HG03064 (cell line): ENCODE measurements at regions not wholly inside any gene's neighbourhood (a gene's known extent, or its start where the extent isn't known, plus 50 kb on each side); places are given as distances from the start of the nearest gene placed in this dataset.

ENCODE experiments used
- ATAC-seq: cut with Tn5 transposase; IDR thresholded peaks from one replicate; pipeline ENCODE4 v1.9.1; 2021; ENCODE audit warnings: low read depth; ENCODE audit not compliant: unreplicated experiment

DNA sequence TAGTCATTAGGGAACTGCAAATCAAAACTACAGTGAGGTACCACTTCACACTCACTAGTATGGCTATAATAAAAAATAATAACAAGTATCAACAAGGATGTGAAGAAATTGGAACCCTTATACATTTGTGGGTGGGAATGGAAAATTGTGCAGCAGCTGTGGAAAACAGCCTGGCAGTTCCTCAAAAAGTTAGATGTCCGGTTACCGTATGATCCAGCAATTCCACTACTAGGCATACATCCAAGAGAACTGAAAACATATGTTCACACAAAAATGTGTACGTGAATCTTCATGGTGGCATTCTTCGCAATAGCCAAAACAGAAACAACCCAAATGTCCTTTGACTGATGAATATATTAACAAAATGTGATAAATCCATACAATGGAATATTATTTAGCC lies 187.9 kb upstream of the LYSMD4 start:
- ATAC-seq, result no peak

DNA sequence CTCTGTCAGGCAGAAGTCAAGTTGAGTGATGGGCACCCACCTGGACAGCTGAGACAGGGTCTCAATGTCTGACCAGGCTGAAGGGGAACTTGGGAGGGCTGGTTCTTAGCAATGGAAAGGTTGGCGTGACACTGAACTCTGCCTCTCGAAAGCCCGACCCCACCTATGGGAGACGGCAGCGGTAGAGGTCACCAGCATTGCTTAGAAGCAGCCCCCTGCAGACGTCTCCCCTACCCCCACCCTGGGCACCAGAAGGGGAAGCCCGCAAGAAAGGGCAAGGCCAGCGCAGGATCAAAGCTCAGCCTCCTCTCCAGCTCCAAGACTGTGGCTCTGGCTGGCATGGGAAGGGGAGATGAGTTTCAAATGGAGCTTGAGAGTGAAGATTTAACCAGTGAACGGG lies 184.8 kb upstream of the LYSMD4 start:
- ATAC-seq, result no peak

DNA sequence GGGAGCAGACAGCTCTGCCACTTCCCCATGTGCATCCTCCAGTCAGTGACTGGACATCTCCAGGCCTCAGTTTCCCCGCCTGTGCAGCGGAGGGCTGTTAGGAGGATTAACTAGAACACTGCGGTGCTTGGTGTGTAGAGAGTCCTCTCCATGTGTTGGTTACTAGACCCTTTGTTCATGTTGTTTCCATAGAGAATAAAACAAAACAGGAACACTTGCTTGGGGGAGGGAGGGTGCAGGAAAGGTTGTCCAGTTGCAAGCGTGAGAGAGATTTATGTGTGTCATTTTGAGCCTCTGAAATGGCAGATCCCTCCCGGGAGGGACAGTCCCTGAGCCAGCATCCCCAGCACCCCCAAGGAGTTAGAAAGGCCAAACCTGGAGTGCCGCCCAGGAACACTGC lies 184.0 kb upstream of the LYSMD4 start:
- no peak for ATAC-seq

DNA sequence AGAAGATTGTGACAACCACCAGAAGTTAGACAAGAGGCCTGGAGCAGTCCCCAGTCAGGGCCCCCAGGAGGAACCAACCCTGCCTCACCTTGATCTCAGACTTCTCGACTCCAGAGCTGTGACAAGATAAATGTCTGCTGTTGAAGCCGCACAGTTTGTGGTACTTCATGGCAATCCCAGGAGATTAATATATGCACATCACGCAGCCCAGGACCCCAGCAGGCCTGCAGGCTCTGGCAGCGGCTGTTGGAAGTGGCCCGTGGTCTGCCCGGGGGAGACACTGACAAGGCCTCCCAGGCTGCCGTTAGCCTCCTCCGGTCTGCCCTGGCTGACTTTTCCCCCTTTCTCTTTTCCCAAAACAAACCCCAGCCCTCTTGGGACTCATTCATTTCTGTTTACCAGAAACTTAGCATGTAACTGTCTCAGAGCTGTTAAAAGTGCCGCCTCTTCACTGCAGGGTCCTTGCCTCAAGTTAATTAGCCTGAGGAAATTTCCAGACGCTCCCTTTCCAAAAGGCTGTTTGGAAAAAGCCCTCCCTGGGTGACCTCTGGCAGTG lies 183.5 kb upstream of the LYSMD4 start:
- ATAC-seq, result no peak

DNA sequence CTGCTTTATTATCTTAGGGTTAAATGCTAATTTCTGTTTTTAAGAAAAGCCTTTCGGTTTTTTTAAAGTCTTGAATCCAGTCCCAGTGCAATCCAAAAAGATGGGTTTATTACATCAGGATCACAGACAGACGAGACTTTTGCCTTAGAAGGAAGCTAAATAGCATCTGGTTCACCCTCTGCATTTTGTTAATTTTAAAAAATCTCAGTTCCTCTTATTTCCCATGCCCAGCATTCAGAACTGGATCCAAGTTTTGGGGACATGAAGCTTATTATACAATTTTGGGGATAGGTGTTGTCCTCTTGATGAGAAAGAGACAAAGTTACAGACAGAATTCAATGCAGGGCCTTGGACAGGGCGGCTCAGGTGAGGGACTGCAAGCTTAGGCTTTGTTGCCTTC lies 181.5 kb upstream of the LYSMD4 start:
- no peak for ATAC-seq

DNA sequence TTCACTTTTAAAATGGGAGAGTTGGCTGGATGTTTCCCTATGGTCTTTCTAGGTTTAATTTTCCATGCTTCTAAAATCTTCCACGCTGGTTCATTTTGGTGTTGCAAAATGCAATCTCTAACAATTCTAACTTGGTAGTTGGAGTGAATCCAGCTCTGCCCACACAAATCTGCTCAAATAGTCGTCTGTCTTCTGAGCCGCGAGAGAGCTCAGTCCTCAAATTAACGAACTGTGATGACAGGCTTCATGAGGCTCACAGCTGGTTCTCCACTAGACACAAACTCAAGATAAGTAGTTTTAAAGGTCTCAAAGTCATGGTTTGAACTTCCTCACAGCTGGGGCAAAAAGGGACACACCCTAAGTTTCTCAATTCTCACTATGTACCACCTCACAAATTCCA lies 178.6 kb upstream of the LYSMD4 start:
- ATAC-seq, result no peak

DNA sequence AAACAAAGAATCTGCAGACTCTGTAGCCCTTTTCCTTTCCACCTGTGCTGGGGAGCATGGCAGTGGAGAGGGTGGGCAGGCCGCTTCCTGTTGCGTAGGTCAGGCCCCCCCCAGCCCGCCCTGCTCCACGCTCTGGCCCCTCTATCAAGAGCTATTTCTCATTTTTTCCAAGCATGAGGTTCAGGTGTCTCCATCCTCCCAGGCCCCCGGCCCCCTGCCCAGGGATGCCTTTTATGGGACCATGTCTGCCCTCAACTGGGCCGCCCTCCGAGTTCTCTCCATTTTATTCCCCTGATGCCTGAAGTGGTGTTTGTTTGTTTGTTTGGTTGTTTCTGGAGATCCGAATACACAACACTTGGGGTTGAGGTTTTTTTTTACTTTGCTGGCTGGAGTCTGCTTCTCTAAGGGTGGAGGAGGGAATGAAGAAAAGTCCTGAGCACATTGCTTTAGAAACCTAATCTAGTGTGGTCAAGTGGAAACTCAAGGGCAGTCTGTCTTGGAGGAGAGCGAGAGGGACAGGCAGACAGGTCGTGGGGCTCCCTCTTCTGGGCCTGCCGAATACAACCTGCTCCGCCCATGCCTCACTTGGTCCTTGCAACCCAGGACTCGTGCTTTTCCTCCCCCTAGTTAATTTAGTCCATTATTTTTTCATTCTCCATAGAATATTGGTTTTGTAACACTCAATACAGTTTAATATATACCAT lies 176.5 kb upstream of the LYSMD4 start:
- ATAC-seq, result no peak

DNA sequence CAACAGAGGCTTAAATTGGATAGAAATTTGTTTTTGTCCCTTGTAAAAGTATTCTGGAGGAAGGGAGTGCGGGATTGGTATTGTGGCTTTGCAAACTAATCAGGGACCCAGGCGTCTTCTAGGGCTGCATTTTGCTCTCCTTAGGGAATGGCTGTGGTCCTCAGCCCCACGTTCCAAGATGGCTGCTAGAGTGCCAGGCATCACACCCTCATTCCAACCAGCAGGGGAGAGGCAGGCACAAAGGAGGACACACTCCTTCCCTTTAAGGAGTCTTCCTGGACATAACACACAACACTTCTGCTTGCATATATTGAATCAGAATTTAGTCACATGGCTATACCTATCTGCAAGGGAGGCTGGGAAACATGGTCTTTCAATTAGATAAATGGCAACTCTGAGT lies 174.5 kb upstream of the LYSMD4 start:
- ATAC-seq, result no peak

DNA sequence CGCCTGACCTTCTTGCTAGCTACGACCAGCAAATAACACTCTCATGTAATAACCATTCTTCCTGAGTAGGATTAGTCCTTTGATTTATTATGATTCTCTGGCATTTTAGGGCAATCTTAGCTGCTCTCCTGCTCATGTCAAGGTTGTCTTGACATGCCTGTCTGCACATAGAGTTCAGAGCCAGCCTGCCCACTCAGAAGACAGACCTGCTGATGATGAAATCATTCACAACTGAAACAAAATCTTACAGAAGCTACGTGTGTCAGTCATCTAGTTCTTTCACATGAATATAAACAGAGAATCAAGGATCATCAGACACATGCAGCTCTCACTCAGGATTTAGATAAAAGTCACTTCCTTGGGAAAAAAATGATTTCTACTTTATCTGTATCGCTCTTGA lies 173.6 kb upstream of the LYSMD4 start:
- no peak for ATAC-seq

DNA sequence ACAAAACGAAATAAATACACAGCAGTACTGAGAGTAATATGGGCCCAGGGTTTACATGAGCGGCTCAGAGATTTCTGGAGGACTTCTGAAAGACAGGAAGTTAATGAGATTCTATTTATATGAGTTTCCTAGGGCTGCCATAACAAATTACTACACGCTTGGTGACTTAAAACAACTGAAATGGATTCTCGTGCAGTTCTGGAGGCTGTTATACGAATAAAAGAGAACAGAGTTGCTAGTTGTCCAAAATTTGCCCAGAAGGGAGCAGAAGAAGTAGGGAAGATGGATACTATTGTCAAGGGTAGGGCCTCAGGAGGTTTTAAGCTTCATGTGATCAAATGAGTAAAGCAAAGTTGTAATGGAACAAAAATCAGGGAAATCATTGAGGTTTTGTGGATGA lies 173.1 kb upstream of the LYSMD4 start:
- ATAC-seq, result no peak

DNA sequence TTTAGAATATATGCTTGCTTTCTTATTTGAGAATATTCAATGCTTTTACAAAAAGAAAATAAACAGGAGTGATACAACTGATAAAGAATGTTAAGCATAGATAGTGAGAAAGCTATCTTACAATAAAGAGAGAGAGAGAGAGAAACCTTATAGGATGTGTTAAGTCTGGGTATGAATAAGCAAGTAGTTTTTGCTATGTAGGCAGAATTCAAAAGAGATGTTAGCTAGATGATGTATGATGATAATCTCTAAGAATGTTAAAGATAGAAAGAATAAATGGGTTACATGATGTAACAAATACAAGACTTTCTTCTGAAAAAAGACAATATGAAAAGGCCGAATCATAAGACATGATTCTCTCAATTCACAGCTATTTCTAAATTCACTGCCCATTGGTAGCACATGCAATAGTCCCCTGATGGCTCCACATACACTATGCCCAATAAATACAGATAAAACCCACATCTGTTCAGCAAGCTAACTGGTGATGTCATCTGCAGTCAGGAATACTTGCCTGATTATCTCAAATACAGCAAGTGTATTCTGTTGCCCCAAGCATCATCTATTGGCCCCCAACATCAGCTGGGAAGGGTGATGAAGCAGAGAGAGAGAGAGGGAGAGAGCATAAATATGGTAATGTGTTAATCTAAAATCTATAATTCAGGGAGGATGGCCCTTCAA lies 169.2 kb upstream of the LYSMD4 start:
- ATAC-seq, result no peak

DNA sequence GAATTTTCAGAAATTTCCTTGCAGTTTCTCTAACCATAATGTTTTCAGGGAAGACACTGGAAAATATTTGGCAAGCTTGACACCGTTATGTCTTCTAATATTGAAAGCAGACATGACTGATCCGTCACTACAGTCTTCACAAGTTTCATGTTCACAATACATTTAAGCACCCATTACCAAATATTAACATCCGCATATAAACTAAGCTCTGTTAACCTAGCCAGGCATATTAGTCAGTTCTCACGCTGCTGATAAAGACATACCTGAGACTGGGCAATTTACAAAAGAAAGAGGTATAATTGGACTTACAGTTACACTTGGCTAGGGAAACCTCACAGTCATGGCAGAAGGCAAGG lies 162.7 kb upstream of the LYSMD4 start:
- peak; percentile 13 for ATAC-seq

DNA sequence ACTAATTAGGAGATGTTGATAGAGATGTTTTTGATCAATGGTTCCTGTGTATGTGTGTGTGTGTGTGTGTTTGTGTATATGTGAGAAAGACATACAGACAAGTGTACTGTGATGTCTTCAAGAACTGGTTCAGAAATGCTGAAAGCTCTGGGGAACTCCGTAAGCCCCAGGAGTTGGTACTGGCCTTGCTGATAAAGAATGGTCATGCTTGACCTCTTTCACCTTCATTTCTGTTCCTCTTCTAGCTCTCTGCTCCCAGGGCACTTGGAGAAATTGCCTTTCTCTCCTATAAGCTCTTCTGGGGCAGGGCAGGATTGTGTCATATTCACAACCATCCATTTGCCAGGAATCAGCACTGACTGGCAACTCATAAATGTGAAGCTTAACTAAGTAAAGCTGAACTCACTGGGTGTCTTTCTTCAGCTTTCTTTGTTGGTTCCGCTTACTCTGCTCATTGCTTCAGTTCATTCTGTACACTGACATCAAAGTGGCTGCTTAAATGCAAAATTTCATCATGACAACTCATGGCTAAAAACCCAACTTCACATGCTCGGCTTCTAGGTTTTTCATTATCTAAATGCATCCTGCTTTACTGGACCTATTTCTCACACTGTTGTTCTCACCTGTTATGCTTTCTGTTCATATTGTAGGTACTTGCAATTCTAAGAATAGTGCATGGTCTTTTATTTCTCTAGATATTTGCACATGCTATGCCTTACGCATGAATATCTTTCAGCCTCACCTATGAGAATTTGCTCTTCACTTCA lies 162.1 kb upstream of the LYSMD4 start:
- peak; percentile 56 for ATAC-seq

DNA sequence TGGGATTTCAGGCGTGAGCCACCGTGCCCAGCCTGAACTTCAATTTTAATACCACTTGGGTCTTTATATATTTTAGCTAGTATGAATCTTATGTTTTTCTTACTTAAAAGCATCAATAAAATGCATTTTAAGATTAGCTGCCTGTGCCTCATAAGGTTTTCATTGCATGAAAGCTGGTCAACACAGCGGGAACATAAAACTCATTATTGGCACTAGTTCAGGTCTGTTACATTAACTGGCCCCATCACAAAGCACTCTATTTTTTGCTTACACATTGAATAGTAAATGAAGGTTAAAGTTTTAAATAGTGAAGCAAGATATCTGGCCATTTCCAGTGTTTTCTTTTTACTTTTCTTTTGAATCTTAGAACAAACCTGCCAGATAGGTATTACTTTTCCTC lies 145.6 kb upstream of the LYSMD4 start:
- ATAC-seq, result no peak

DNA sequence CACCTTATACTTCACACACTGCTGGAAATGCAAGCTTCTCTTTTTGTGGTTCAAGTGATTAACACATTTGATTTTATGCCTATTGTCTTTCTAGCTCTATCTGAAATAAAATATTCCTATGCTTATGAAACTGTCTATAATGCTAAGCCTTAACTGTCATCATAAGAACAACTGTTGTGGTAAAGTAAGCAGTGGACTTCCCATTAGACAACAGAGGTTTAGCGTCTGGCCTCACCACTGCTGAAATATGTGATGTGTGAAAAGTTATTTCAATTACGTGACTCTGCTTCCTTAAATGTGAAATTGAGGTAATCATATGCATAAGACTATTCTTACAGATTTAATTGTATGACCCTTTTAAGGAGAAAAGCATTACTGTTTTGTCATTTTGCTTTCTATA lies 140.2 kb upstream of the LYSMD4 start:
- ATAC-seq, result no peak

DNA sequence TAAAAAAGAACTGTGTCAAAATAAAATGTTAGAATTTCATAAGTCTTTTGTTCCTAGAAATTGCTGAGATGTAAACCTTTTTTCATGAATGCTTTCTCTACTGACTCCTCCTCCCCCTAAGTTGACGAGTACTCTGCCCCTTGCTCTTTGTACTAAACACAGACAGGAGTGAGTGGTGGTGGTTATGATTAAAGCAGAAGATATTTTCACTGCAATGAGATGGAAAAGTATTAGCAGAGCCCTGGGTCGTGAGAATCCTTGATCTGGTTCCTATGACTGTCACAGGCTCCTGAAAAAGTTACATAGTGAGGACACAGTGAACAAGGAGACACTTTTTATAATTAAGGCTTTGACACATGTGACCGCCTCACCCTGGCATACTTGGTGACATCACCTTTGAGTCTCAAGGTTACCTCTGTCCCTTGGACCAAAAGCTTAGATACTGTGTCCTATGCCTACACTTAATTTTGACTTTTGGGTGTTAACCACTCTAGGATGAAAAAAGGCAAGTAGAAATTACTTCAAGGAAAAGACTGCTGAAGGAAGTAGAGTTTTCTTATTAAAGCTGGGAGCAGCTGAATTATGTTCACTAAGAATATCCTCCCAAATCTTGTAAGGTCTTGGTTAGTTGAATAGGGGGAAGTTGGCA lies 130.4 kb upstream of the LYSMD4 start:
- ATAC-seq, result no peak

DNA sequence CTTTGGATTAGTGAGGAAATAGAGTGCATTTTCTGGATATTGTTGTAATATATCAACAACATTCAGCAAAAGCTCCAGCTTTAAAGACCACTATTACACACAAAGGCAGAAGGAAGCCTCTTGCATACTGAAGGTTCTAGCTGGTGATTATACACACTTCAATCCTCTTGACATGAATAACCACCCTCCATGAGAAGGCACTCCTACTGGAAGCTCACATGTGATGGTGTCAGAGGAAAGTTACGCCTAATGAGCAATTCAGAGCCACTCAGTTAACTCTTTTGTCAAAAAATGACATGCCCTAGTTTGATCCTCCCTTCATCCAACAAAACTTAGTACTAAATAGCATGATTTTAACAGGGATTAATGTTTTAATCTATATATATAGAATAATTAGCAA lies 124.6 kb upstream of the LYSMD4 start:
- ATAC-seq, result no peak

DNA sequence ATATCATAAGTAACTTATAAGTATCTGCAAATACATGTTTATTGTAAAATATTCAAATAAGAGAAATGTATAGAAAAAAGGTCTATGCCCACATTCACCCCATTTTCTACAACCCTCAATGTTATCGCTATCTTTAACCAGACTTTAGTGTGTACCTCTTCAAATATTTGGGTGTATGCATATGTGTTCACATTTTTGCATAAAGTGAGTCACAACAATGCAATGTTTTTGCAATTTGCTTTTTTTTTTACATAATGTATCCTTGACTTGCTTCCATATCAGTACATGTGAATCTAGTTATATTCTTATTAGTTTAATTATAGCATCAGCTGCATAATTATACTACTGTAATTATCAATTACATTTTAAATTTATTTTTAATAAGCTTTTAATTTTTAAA lies 117.3 kb upstream of the LYSMD4 start:
- no peak for ATAC-seq

DNA sequence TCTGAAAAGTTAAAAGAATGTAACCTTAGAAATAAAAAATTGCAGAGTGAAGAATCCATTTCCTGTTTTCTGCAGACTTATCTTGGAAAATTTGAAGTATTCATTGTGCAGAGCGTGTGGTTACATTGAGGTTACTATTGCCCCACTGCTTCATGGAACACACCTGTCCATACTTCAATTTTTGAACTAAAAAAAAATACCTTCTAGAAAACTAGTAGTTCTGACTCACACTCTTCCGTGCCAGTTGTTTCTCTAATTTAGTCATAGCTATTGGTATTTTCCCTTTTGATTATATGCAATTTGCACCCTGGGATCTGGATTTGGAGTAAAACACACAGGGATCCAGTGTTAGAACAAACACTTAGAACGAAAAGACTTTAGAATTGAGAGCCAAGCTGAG lies 111.8 kb upstream of the LYSMD4 start:
- ATAC-seq, result no peak

DNA sequence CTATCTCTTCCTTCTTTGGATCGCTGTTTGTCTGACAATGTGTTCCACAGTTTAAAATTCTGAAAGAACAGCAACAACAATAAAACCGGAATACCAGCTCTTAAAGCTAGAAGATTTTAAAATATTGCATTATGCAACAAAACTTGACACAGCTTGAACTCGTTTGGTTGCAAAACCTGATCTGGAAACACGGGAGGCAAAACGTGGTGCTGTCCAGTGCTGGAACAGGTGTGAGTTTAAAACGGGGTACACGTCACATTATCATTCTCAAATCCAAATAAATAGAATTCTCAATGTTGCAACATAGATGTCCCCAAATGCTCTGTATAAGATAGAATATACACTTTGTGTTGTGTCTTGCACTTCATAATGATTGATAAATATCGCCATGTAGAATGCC lies 110.9 kb upstream of the LYSMD4 start:
- no peak for ATAC-seq

DNA sequence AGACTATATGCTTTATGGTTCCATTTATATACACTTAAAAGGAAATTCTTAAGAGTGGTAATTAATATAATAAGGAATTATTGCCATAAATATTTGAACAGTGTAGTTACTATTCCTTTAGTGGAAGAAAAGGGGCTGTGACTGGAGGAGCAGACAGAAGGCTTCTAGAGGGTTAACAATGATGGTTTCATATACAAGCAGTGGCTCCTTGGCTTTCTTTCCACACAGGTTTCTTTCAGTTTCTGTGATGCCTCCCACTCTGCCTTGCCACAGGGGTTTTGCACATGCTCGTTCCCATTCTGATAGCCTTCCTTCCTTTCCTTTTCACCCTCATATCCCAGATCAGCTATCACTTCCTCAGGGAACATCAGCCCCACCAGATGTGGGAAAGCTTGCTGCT lies 108.8 kb upstream of the LYSMD4 start:
- ATAC-seq, result no peak
